IPS-18c (cell line): ENCODE measurements at regions not wholly inside any gene's neighbourhood (a gene's known extent, or its start where the extent isn't known, plus 50 kb on each side); places are given as distances from the start of the nearest gene placed in this dataset.

Experiments
- H3K4me3 ChIP-seq: 2 replicates; pipeline ENCODE4 v1.7.0; 2013; ENCODE audit warnings: low read depth, mild to moderate bottlenecking, low read length, moderate library complexity; ENCODE audit not compliant: insufficient read depth
- H3K9me3 ChIP-seq: one replicate; pipeline ENCODE4 v1.6.1; 2013; ENCODE audit warnings: mild to moderate bottlenecking, low read length, moderate library complexity; ENCODE audit not compliant: control insufficient read depth, insufficient read depth

DNA sequence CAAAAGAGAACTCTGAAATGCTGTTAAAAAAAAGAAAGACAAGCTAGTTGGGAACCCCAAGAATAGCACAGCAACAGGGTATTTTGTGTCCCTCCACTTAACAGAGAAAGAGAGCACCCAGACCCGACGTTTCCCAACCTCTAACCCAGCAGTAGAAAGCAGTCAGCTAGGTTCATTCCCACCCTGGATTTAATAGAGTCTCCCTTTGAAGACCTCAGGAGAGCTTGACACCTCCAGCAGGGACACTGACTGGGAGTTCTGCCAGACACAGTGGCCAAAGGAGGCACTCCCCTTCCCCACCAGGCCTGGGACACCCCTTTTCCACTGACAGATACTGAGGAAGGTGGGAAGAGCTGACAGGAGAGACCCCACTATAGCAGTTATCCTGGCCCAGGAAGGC, 337.5 kb upstream of the MSX2 start:
- no peaks in the 10 kb centered on the region for H3K9me3 ChIP-seq
- no peak overlapping the region for H3K4me3 ChIP-seq

DNA sequence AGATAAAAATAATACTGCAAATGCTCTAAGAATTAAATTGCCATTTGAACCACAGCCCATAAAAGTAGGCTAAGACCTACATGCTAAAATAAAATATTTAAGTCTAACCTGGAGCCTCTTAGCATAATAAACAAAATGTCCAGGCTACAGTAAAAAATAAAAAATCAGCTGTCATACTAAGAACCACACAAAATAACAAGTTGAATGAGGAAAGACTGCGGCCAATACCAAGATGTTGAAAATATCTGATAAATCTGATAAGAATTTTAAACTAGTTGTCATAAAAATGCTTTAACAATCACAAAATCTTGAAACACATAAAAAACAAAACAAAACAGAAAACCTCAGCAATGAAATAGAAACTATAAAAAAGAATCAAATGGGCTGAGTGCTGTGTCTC, 336.9 kb upstream of the MSX2 start:
- H3K4me3 ChIP-seq, result no peak overlapping the region
- H3K9me3 ChIP-seq, result no peaks in the 10 kb centered on the region

DNA sequence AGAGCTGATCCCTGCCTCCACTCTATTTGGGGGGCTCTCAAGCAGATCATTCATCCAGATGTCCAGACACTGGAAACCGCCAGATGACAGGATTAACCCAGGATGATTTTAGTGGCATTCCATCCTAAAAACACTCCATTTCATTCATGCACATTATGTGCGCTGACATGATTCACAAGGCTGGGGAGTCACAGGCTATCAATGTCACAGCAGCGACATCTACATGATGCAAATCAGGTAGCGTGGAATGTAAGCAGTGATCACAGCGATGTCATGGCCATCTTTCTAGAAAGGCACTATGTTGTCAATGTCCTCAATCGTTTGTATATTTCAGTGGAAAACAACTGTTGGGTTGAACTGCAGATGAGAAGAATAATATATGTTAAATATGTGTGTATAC, 331.5 kb upstream of the MSX2 start:
- H3K9me3 ChIP-seq, result no peaks in the 10 kb centered on the region
- no peak overlapping the region for H3K4me3 ChIP-seq

DNA sequence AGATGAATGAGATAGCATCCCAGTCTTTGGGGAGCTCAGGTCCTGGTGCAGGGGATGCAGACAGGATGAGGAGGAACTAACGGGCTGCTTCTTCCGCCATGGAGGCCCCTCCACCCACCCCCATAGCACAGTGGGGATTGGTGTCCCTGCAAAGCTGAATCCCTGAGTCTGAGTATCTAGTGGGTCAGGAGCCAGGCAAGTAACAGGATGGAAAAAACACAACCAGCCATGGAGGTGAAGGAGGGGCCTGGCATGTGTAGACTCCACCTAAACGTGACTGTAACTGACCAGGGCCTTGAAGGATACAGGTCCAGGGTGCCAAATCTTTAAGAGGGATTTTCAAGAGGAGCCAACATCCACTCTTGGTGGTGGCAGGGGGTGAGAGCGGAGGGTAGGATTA, 327.8 kb upstream of the MSX2 start:
- H3K9me3 ChIP-seq, result no peaks in the 10 kb centered on the region

DNA sequence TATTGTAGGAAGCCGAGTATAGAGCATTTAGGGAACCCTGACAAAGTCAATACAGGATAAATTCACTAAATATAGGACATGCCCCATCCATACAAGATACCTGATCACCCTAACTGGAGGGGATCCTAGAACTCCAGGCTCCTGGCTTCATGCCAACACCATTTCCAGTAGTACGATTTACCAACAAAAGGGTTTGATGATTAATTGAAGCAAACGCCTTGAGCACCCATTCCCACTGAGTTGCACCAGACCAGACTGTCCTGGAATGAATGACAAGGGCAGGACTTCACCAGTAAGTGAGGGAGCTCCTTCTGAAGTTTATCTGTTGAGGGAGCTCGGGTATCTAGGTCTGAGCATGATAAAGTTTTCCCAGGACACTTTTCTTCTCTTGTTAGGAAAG, 327.2 kb upstream of the MSX2 start:
- H3K4me3 ChIP-seq, result no peak overlapping the region
- no peaks in the 10 kb centered on the region for H3K9me3 ChIP-seq

More for the DNA sequence above, 327.8 kb upstream of the MSX2 start:
- no peak overlapping the region for H3K4me3 ChIP-seq

DNA sequence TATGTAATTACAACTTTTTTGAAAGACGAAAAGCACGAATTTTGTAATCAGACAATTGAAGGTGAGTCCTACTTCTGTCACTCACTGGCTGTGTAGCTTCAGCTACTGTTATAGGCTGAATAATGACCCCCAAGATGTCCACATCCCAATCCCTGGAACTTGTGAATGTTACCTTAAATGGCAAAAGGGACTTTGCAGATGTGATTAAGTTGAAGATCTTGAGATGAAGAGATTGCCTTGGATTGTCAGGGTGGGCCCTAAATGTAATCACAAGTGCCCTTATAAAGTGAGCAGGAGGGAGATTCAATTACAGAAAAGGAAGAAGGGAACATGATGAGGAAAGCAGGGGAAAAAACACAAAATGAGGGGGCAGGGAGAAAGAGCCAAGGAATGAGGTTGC, 326.2 kb upstream of the MSX2 start:
- Histone ChIP-seq H3K9me3 (no peaks in the 10 kb centered on the region), H3K4me3 (no peak overlapping the region)

DNA sequence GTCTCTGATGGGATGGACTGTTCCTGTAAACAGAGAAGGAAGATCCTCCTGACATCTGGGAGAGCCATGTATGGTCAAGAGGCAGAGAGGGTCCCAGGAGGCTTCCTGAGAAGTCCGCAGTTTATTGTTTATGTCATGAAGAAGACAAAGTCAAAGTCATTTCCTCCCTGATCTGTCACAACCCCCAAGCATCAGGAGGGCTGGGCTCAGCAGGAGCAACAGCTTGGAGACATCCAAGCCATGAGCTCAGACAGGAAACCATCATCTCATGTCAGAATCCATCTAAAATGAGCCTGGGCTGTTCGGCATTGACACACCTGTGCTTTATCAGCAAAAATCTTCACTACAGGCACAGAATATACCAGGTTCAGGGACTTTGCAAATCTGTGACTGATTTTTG, 325.0 kb upstream of the MSX2 start:
- H3K4me3 ChIP-seq, result no peak overlapping the region
- no peaks in the 10 kb centered on the region for H3K9me3 ChIP-seq

DNA sequence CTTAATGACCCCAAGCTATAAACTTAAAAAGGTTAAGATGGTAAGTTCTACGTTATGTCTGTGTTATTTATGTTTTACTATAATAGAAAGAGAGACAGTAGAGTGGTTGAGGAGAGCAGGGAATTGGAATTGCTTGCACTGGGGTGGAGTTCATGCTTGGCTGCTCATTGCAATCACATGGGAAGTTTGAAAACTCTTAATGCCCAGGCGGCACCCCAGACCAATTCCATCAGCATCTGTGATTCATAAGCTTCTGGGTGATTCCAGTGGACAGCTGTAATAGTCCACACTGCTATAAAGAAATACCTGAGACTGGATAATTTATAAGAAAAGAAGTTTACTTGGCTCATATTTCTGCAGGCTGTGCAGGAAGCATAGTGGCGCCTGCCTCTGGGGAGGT, 323.9 kb upstream of the MSX2 start:
- Histone ChIP-seq H3K9me3 (no peaks in the 10 kb centered on the region), H3K4me3 (no peak overlapping the region)

DNA sequence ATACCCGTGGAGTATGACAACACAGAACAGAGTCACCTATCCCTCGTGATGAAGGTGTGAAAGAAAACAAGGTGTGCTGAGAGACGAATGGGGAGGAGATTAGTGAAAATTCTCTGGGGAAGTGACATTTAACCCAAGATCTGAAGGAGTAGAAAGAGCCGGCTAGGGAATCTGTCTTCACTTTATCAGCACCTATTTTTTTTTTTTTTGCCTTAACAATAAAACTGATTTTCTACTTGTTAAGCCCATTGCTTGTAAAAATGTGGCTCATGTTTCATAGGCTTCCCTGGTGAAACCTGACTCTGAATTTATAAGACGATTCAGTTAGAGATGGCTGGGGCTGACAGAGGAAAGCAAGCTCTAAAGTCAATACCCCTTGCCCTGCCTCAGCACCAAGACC, 322.6 kb upstream of the MSX2 start:
- Histone ChIP-seq H3K4me3 (no peak overlapping the region), H3K9me3 (no peaks in the 10 kb centered on the region)

DNA sequence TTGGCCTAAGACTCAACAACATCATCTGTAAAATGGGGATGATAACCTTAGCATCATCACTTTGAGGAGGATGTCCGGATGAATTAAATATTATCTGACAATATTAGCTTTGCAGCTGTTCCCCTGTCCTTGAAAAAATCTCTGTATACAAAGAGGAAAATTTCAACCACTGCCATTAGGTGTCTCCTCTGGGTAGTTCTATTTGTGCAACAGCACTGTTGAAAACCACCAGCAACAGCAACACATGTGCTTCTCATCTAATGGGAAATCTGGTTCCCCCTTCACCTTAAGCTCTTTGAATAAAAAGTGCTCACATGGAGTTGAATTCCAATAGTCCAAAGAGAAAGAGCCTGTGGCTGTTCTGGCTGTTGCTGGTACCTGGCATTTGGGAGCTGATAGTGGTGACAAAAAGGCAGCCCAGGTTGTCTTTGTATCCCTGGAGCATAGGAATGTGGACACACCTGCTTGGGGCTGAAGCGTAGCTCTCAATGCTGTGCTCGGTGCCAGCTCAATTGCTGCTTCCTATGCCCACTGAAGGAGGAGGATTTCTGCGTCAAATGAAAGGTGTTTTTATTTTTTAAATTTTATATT, 322.1 kb upstream of the MSX2 start:
- H3K4me3 ChIP-seq, result no peak overlapping the region
- no peaks in the 10 kb centered on the region for H3K9me3 ChIP-seq

DNA sequence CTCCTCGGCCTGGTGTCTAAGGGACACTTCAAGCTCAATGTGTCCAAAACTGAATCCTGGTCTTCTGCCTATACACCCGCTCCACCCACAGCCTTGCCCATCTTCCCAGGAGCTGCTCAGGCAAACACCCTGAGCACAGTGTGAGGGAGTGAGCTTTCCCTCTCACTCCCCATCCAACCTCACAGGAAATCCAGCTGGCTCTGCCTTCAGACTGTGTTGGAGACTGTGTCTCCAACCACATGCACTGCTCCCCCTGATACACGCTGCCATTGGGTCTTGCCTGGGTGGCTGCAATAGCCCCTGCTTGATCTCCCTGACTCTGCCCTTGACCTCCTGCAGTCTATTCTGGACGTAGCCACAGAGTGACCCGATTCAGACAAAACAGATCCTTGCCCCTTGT, 319.5 kb upstream of the MSX2 start:
- Histone ChIP-seq H3K9me3 (no peaks in the 10 kb centered on the region), H3K4me3 (no peak overlapping the region)

DNA sequence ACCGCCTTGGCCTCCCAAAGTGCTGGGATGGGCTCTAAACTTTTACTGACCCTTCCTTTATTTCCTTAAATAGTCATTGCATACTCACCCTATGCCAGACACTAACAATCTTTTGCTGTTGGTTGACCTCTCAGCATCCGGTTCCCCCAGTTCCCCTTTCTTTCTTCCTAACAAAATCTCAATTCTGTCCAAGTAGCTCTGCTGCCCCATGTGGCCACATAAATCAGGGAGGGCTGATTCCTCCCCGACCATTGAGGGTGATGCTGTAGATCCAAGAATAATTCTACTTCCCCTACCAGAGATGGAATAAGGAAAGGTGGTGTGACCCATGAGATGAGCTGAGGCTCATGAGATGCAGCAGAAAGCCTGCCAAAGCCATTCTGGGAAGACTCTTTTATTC, 315.3 kb upstream of the MSX2 start:
- H3K4me3 ChIP-seq, result no peak overlapping the region
- no peaks in the 10 kb centered on the region for H3K9me3 ChIP-seq

DNA sequence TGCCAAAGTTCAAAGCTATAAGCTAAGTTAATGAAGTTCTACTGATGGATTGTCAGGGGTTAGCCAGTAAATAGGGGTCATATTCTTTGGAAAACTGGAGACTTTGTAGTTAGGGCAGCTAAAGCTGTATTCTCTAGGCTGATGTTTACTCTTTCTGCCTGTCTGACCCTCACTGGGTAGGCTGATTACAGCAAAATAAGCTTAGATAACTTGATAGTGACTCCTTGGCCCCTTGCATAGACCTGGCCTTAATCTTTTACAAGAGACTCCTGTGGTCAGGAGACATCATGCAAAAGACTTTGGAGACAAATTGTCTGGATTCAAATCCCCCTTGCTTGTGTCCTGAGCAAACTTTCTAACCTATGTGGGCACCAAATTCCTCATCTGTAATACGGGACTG, 314.4 kb upstream of the MSX2 start:
- no peaks in the 10 kb centered on the region for H3K9me3 ChIP-seq
- H3K4me3 ChIP-seq, result no peak overlapping the region

DNA sequence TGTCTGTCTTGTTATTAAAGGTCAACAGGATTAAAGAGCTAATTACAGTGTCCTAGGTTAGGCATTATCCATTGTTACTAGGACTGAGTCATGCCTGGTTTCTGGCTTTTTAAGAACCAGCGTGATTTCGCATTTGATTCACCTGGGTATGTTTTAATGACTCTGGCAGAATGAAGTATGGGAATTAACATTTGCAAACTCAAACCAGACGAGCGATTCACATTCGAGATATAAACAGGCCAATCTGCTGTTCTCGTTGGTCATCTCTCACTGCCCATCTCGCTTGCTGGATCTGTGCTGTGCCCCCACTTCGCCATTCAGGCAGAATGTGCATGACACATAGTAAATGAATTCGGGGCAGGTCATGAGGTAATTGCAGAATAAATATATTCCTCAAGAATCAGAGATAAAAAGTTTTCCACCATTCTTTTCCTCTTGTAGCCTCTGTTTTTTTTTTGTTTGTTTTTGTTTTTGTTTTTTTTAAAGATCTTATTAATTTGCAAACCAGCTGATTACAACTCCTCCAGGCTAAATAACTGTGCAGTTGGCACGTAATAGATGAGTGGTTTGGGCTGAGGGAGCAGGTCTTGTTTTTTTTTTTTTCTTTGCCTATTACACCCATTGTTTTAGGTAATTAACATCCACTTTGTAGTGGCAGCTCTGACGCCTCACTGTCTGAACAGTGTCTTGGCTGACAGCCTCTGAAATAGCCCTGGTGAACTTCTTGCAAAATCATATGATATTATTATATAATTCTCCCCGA, 313.5 kb upstream of the MSX2 start:
- no peak overlapping the region for H3K4me3 ChIP-seq
- no peaks in the 10 kb centered on the region for H3K9me3 ChIP-seq

DNA sequence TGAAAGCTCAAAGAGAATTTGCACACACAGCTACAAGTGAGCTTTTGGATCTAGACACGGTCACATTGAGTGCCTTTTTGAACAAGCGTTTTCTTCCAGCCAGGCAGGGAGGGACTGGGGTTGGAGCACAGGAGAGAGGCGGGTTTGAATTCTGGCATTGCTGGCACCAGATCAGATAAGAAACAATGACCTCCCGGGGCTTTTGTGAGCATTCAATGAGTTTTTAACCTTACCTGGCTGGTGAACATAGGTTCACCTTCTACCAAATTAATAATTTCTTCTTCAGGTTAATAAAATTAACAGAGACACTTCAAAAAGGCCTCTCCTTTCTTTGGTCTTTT, 312.9 kb upstream of the MSX2 start:
- Histone ChIP-seq H3K9me3 (no peaks in the 10 kb centered on the region), H3K4me3 (no peak overlapping the region)

DNA sequence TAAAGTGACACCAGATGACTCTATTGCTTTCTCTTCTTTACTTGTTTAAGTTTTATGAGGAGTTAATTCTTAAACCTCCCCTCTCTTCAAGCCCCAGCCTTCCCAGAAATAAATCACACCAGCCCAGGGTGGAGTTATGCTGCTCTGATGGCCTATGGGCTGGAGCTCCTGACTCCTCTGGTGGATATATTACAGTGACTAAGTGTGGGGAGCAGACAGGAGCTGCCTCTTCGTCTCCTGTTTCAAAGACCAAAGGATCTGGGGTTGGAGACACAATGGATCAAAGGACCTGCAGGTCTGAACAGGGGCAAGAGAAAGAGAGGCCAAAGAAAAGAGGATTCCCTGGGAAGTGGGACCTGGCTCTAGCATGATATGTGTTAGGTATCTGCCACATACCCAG, 312.0 kb upstream of the MSX2 start:
- no peaks in the 10 kb centered on the region for H3K9me3 ChIP-seq
- no peak overlapping the region for H3K4me3 ChIP-seq

DNA sequence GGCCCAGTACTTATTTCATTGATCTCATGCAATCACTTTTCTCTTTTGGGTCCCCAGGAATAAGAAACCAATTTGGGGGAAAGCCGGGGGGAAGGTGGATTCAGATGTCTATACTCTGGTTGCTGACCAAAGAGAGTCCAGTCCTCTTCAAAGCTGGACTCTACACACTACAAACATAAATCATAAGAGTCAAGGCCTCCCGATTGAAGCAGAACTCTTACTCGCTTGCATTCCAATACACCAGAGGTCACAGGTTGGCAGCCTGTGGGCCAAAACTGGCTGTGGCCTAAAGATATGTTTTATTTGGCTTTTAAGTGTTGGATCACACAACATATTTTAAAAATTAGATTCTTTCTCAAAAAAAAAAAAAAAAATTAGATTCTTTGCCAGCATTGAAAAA, 311.4 kb upstream of the MSX2 start:
- Histone ChIP-seq H3K4me3 (no peak overlapping the region), H3K9me3 (no peaks in the 10 kb centered on the region)

DNA sequence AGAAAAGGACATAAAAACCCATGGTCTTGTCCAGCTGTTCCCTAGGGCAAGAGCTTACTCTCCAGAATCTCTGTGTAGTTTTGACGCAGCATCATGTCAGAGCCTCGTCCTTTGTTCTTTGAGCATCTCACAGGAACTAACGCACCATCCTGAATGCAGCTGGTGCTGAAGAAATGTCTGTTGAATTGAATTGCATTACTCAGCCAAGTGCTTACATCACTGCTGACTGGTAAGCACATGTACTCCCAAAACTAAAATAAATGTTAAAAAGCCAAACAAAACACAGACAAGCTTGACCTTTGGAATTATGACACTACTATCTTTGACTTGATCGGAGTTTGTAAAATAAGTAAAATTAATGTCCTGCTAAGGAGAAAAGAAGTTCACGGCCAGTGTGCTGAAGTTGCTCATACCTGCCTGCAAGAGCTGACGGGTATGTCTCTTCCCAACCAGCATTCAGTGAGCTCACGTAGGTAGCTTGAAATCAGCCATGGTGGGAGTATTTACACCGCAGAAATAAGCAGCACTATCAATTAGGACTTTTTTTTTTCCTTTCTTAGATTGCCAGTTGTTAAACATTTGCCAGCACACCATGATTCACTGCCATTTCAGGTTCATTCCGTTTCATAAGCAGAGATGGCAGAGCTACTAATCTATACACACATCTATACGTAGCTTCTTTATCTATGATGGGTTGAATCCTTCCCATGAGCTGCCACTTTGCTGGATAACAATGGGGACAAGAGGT, 310.6 kb upstream of the MSX2 start:
- H3K4me3 ChIP-seq, result no peak overlapping the region
- H3K9me3 ChIP-seq, result no peaks in the 10 kb centered on the region
